ENCODE measurements at regions not wholly inside any gene's neighbourhood (a gene's known extent, or its start where the extent isn't known, plus 50 kb on each side); places are given as distances from the start of the nearest gene placed in this dataset.

- no peaks in the 10 kb centered on the region for H3K36me3 ChIP-seq
- intact Hi-C loops (cut with DNase I), result no loop called here
- no peaks in the 10 kb centered on the region for H3K4me1 ChIP-seq
- peaks cover 0 to 7% of the 10 kb centered on the region in 2 donors for H3K27me3 ChIP-seq
- no peak for DNase-seq
- no peak for TF ChIP-seq CTCF (IDR thresholded peaks at IDR 0.05)
- no peaks in the 10 kb centered on the region for H3K9me3 ChIP-seq
- H3K27ac ChIP-seq, result no peak overlapping the region
- no peak for ATAC-seq
- H3K4me3 ChIP-seq, result no peak overlapping the region
Measured at GRCh38 chr19:28426730-28427225, 786.2 kb downstream of the UQCRFS1 start.

GRCh38 chr19:28426110-28426729 lies 786.7 kb downstream of the UQCRFS1 start:
- ATAC-seq, result no peak
- H3K27ac ChIP-seq, result no peak overlapping the region
- intact Hi-C loops (cut with DNase I), result no loop called here

GRCh38 chr19:28425046-28425931 lies 787.7 kb downstream of the UQCRFS1 start:
- intact Hi-C loops (cut with DNase I), result no loop called here
- Histone ChIP-seq H3K36me3 (no peaks in the 10 kb centered on the region), H3K9me3 (no peaks in the 10 kb centered on the region), H3K27me3 (peaks cover 0 to 10% of the 10 kb centered on the region in 2 donors), H3K4me3 (no peak overlapping the region), H3K27ac (no peak overlapping the region), H3K4me1 (no peaks in the 10 kb centered on the region)
- DNase-seq (no peak), ATAC-seq (no peak)
- no peak for TF ChIP-seq CTCF (IDR thresholded peaks at IDR 0.05)

More at GRCh38 chr19:28426110-28426729, 786.7 kb downstream of the UQCRFS1 start:
- no peak overlapping the region for H3K4me3 ChIP-seq
- H3K27me3 ChIP-seq, result peaks cover 0 to 7% of the 10 kb centered on the region in 2 donors
- H3K4me1 ChIP-seq, result no peaks in the 10 kb centered on the region
- H3K9me3 ChIP-seq, result no peaks in the 10 kb centered on the region
- no peak for DNase-seq
- no peaks in the 10 kb centered on the region for H3K36me3 ChIP-seq
- TF ChIP-seq CTCF (IDR thresholded peaks at IDR 0.05), result no peak

- intact Hi-C loops (cut with DNase I), result no loop called here
- H3K36me3 ChIP-seq, result no peaks in the 10 kb centered on the region
Measured at GRCh38 chr19:28424662-28425045, 788.3 kb downstream of the UQCRFS1 start.

More at GRCh38 chr19:28424662-28425045, 788.3 kb downstream of the UQCRFS1 start:
- H3K9me3 ChIP-seq, result no peaks in the 10 kb centered on the region
- no peak for ATAC-seq
- TF ChIP-seq CTCF (IDR thresholded peaks at IDR 0.05), result no peak
- no peak overlapping the region for H3K27ac ChIP-seq
- no peaks in the 10 kb centered on the region for H3K4me1 ChIP-seq
- peaks cover 0 to 11% of the 10 kb centered on the region in 2 donors for H3K27me3 ChIP-seq
- no peak for DNase-seq
- H3K4me3 ChIP-seq, result no peak overlapping the region

Measured in left lung (tissue), 4 donors.